Hematopoietic multipotent progenitor cell treated with erythropoietin and hydrocortisone succinate and interleukin-3 and kit ligand, for 8 days (in vitro differentiated cells): ENCODE measurements at regions not wholly inside any gene's neighbourhood (a gene's known extent, or its start where the extent isn't known, plus 50 kb on each side); places are given as distances from the start of the nearest gene placed in this dataset.

ENCODE experiments used
- DNase-seq: peaks from one replicate; pipeline ENCODE4 v3.0.0-alpha.2; 2015

- no peak for DNase-seq
Observed at GRCh38 chr15:70257573-70258248, 160.0 kb upstream of the TLE3 start.

- no peak for DNase-seq
Observed at GRCh38 chr15:70257047-70257446, 159.3 kb upstream of the TLE3 start.

GRCh38 chr15:70254311-70254869, 156.7 kb upstream of the TLE3 start:
- DNase-seq = no peak

- DNase-seq = no peak
Observed at GRCh38 chr15:70253461-70254156, 155.9 kb upstream of the TLE3 start.

GRCh38 chr15:70252951-70253320, 155.2 kb upstream of the TLE3 start:
- DNase-seq = no peak

- no peak for DNase-seq
Observed at GRCh38 chr15:70252056-70252950, 154.6 kb upstream of the TLE3 start.

GRCh38 chr15:70251246-70251990, 153.7 kb upstream of the TLE3 start:
- DNase-seq = no peak

GRCh38 chr15:70250208-70251201, 152.8 kb upstream of the TLE3 start:
- DNase-seq = no peak

- no peak for DNase-seq
Observed at GRCh38 chr15:70249616-70250015, 151.9 kb upstream of the TLE3 start.

GRCh38 chr15:70248116-70249025, 150.7 kb upstream of the TLE3 start:
- DNase-seq = no peak

- no peak for DNase-seq
Observed at GRCh38 chr15:70247281-70247680, 149.6 kb upstream of the TLE3 start.

- no peak for DNase-seq
Observed at GRCh38 chr15:70246623-70247220, 149.0 kb upstream of the TLE3 start.

- no peak for DNase-seq
Observed at GRCh38 chr15:70245932-70246622, 148.4 kb upstream of the TLE3 start.

- DNase-seq = no peak
Observed at GRCh38 chr15:70244978-70245542, 147.3 kb upstream of the TLE3 start.

- DNase-seq = peak; percentile 43
Observed at GRCh38 chr15:70243686-70244540, 146.2 kb upstream of the TLE3 start.

GRCh38 chr15:70242951-70243685, 145.4 kb upstream of the TLE3 start:
- DNase-seq = no peak
